Glomerular visceral epithelial cell (primary cell): ENCODE measurements at regions not wholly inside any gene's neighbourhood (a gene's known extent, or its start where the extent isn't known, plus 50 kb on each side); places are given as distances from the start of the nearest gene placed in this dataset.

ENCODE experiments used
- DNase-seq: peaks from one replicate; pipeline ENCODE4 v3.0.0-alpha.2; 2016; ENCODE audit errors: extremely low spot score

GRCh38 chr6:150651808-150652470 is 52.3 kb downstream of the PLEKHG1 start:
- DNase-seq: no peak

- DNase-seq: no peak
Observed at GRCh38 chr6:150652848-150653613, 53.3 kb downstream of the PLEKHG1 start.

- DNase-seq: no peak
Observed at GRCh38 chr6:150654608-150655007, 54.9 kb downstream of the PLEKHG1 start.

- DNase-seq: no peak
Observed at GRCh38 chr6:150656156-150656555, 56.5 kb downstream of the PLEKHG1 start.

GRCh38 chr6:150658421-150658820 is 58.7 kb downstream of the PLEKHG1 start:
- no peak for DNase-seq

GRCh38 chr6:150659046-150659763 is 59.5 kb downstream of the PLEKHG1 start:
- DNase-seq: no peak

GRCh38 chr6:150661216-150662007 is 61.7 kb downstream of the PLEKHG1 start:
- DNase-seq: no peak

- no peak for DNase-seq
Observed at GRCh38 chr6:150662814-150663213, 63.1 kb downstream of the PLEKHG1 start.

- no peak for DNase-seq
Observed at GRCh38 chr6:150664091-150664490, 64.4 kb downstream of the PLEKHG1 start.

- no peak for DNase-seq
Observed at GRCh38 chr6:150666071-150666470, 66.4 kb downstream of the PLEKHG1 start.

- DNase-seq: no peak
Observed at GRCh38 chr6:150667359-150667758, 67.7 kb downstream of the PLEKHG1 start.

- DNase-seq: peak; percentile 61
Observed at GRCh38 chr6:150667977-150668716, 68.5 kb downstream of the PLEKHG1 start.

GRCh38 chr6:150668900-150669302 is 69.2 kb downstream of the PLEKHG1 start:
- no peak for DNase-seq

- DNase-seq: no peak
Observed at GRCh38 chr6:150670311-150670710, 70.6 kb downstream of the PLEKHG1 start.

- no peak for DNase-seq
Observed at GRCh38 chr6:150672800-150673199, 73.1 kb downstream of the PLEKHG1 start.

GRCh38 chr6:150673720-150674346 is 74.1 kb downstream of the PLEKHG1 start:
- no peak for DNase-seq

GRCh38 chr6:150676344-150676743 is 76.7 kb downstream of the PLEKHG1 start:
- no peak for DNase-seq

GRCh38 chr6:150676772-150677171 is 77.1 kb downstream of the PLEKHG1 start:
- no peak for DNase-seq

- DNase-seq: no peak
Observed at GRCh38 chr6:150680510-150680909, 80.8 kb downstream of the PLEKHG1 start.

GRCh38 chr6:150681578-150682395 is 82.1 kb downstream of the PLEKHG1 start:
- no peak for DNase-seq
